IPS DF 4.7 (cell line): ENCODE measurements at regions not wholly inside any gene's neighbourhood (a gene's known extent, or its start where the extent isn't known, plus 50 kb on each side); places are given as distances from the start of the nearest gene placed in this dataset.

Experiments
- DNase-seq: peaks from one replicate; pipeline ENCODE4 v3.0.0-alpha.2; 2013; ENCODE audit warnings: low spot score; ENCODE audit errors: extremely low read depth

- DNase-seq, result no peak
Measured at GRCh38 chr2:515441-516127, 161.6 kb downstream of the TMEM18 start.

- no peak for DNase-seq
Measured at GRCh38 chr2:513981-514706, 163.1 kb downstream of the TMEM18 start.

- DNase-seq, result no peak
Measured at GRCh38 chr2:510839-511238, 166.4 kb downstream of the TMEM18 start.

GRCh38 chr2:509888-510287 lies 167.3 kb downstream of the TMEM18 start:
- no peak for DNase-seq

GRCh38 chr2:508121-508520 lies 169.1 kb downstream of the TMEM18 start:
- DNase-seq, result no peak

GRCh38 chr2:506866-507265 lies 170.3 kb downstream of the TMEM18 start:
- no peak for DNase-seq

GRCh38 chr2:506451-506850 lies 170.8 kb downstream of the TMEM18 start:
- DNase-seq, result no peak

GRCh38 chr2:505941-506340 lies 171.3 kb downstream of the TMEM18 start:
- no peak for DNase-seq

GRCh38 chr2:503288-503999 lies 173.8 kb downstream of the TMEM18 start:
- DNase-seq, result no peak

- DNase-seq, result no peak
Measured at GRCh38 chr2:502831-503230, 174.4 kb downstream of the TMEM18 start.

GRCh38 chr2:501667-502066 lies 175.5 kb downstream of the TMEM18 start:
- no peak for DNase-seq

GRCh38 chr2:501130-501529 lies 176.1 kb downstream of the TMEM18 start:
- no peak for DNase-seq

GRCh38 chr2:499726-500125 lies 177.5 kb downstream of the TMEM18 start:
- no peak for DNase-seq

- DNase-seq, result no peak
Measured at GRCh38 chr2:498493-499178, 178.6 kb downstream of the TMEM18 start.

- DNase-seq, result no peak
Measured at GRCh38 chr2:497770-498492, 179.3 kb downstream of the TMEM18 start.

- no peak for DNase-seq
Measured at GRCh38 chr2:496729-497128, 180.5 kb downstream of the TMEM18 start.

- DNase-seq, result no peak
Measured at GRCh38 chr2:495745-496275, 181.4 kb downstream of the TMEM18 start.

- DNase-seq, result no peak
Measured at GRCh38 chr2:494853-495252, 182.4 kb downstream of the TMEM18 start.

GRCh38 chr2:493228-493627 lies 184.0 kb downstream of the TMEM18 start:
- DNase-seq, result no peak

- no peak for DNase-seq
Measured at GRCh38 chr2:492178-492577, 185.0 kb downstream of the TMEM18 start.

GRCh38 chr2:489838-490237 lies 187.4 kb downstream of the TMEM18 start:
- DNase-seq, result no peak
